ENCODE measurements at regions not wholly inside any gene's neighbourhood (a gene's known extent, or its start where the extent isn't known, plus 50 kb on each side); places are given as distances from the start of the nearest gene placed in this dataset.

GRCh38 chr16:85380905-85381737, 232.0 kb upstream of the GSE1 start:
- TF ChIP-seq CTCF (conservative IDR thresholded peaks at IDR 0.05), result no peak
- no peak for TF ChIP-seq ZFX (IDR thresholded peaks at IDR 0.05)

Measured in C4-2B (cell line).